ENCODE measurements at regions not wholly inside any gene's neighbourhood (a gene's known extent, or its start where the extent isn't known, plus 50 kb on each side); places are given as distances from the start of the nearest gene placed in this dataset.
A peak's percentile ranks its signal among the peaks of the same experiment; 100 is the strongest.
"Not testable (repeated sequence)": the region's sequence is repeated elsewhere in the genome, so short reads cannot be mapped to it uniquely, and the experiment has no call there.

DNA sequence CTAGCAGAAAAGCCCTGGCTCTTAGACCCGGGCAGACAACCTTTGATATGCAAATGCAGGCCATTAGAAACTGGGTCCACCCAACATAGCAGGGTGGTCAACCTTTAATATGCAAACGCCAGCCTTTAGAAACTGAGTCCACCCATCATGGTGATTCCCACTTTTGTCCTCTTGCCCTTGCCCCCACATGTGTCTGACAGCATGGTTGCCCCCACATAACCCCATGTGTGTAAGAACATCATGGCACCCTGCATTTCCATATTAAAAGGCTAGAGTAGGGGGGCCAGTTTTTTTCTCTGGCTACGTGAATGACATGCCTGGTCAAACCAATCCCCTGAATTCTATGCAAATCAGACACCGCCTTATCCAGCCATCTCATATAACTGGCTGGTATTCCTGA is 273.2 kb upstream of the PRDM9 start:
- DNase-seq: no peak

DNA sequence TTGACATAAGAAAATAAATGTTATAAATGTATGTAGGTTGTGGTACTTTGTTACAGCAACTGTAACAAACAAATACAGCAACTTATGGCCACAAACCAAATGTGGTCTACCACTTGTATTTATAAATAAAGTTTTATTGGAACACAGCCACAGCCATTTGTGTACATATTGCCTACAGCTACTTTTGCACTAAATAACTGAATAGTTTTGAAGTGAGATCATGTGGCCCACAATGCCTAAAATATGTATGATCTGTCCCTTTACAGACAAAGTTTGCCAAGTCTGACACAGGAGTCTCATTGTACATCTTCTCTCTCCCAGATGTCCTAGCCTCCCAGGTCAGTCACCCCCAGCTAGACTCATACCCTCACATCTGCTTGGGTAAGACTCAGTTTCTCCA is 283.6 kb upstream of the PRDM9 start:
- DNase-seq: no peak

DNA sequence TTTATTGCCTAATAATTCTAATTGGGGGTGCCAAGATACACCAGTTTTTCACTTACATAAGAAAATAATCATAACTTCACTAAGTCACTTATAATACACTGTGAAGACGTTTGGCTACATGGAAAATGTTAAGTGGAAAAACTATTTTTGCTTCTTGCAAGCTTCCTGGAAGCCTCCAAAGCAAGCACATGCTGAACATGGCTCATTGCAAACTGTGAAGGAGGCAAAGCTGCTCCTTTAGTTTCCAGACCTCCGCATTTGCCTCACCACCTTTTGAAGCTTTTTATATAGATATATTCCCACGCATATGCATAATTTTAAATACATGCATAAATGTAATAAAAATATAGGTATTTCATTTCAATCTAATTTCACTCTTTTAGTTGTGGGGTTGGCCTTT is 285.6 kb upstream of the PRDM9 start:
- no peak for DNase-seq

- DNase-seq: no peak
These were observed 290.2 kb upstream of the PRDM9 start for GRCh38 chr5:23217159-23217558.

DNA sequence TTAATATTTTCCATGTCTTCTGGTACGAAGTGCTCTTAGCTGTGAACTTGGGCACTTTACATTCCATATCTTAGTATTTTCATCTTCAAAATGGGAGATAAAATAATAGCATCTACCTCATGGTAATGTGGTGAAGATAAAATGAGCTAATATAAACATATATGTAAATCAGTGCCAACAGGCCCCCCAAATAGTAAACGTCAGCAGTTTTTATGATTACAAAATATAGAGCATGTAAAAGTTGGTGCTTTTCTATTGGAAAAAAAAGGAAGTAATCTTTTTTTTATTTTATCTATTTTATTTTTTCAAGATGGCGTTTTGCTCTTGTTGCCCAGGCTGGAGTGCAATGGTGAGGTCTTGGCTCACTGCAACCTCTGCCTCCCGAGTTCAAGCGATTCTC is 291.1 kb upstream of the PRDM9 start:
- DNase-seq: no peak

GRCh38 chr5:23208959-23209431 is 298.4 kb upstream of the PRDM9 start:
- peak; percentile 8 for DNase-seq

DNA sequence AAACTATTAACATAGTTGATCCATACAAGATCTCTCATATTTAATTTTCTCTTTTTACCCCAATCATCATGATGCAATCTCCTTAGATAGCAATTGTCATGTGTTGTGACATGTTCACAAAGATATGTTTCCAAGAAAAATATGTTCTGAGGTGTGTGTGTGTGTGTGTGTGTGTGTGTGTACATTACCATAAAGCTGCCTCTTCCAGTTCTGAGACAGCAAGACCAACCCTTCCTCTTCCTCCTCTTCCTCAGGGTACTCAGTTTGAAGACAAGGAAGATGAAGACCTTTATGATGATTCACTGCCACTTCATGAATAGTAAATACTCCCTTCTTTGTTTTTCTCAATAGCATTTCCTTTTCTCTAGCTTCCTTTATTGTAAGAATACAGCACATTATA is 303.3 kb upstream of the PRDM9 start:
- no peak for DNase-seq

DNA sequence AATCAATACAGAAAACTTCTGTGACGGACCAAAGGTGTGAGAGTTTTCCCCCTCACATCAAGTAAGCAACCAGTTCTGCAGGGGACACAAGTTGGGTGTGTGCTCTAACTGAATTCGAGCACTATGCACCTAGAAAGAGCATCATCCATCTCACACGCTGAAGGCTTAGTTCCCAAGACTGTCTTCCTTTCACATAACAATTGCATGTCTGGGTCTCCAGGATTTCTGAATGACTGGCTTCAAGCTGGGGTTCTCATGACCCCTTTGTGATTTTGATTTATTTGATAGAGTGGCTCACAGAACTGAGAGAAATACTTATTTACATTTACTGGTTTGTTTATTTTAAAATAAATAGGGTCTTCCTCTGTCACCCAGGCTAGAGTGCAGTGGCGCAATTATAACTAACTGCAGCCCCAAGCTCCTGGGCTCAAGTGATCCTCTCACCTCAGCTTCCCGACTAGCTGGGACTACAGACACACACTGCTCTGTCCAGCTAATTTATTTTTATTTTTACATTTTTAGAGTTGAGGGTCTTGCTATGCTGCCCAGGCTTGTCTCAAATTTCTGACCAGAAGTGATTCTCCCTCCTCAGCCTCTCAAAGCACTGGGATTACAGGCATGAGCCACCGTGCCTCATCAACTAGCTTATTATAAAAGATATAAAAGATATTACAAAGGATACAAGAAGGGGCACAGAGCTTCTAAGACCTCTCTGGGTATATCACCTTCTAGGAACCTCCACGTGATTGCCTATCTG is 316.7 kb upstream of the CDH12 start:
- no peak for DNase-seq

DNA sequence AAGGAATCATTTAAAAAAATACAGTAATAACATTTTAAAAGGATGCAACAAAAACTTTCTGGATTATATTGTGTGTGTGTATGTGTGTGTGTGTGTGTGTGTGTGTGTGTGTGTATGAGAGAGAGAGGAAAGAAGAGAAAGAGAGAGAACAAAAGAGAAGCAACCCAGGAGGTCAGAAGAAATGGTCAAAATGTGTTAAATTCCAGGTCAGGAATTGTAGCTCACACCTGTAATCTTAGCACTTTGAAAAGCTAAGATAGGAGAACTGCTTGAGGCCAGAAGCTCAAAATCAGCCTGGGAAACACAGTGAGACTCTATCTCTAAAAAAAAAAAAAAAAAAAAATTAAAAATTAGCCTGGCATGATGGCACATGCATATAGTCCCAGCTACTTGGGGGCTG is 311.8 kb upstream of the CDH12 start:
- no peak for DNase-seq

- DNase-seq: no peak
These were observed 305.0 kb upstream of the CDH12 start for GRCh38 chr5:23158179-23158578.

DNA sequence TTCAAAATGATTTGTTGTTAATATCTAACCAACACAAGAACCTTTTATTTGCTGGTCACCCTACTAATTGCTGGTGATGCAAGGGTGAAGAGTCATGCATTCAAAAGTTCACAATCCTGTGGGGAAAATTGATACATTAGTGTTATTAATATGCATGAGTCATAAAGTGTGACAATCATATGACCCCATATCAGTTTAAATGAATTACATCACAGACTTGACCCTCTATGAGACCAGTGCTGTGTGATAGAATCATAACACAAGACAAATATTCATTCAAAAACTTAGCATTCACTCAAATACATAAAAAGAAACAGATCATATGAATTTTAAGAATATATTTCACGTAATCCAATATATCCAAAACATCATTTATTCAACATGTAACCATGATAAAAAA is 304.6 kb upstream of the CDH12 start:
- DNase-seq: no peak

GRCh38 chr5:23157169-23157568 is 304.0 kb upstream of the CDH12 start:
- DNase-seq: no peak

DNA sequence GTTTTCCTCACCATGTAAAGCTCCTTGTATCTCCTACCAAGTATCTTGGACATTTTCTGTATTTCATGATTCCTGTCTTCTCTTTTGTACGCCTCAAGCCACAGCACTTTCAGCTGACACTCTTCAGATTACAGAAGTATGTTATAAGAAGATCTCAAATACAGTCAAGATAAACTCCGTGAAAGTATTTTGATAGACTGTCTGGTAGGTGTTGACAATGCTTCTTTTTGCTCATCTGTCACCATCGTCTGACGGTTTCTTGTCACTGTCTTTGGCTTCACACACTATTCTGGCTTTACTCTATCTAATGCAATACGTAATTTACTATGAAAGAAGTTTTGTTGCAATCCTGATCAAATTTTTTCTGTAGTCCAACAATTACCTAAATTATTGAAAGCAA is 294.5 kb upstream of the CDH12 start:
- DNase-seq: no peak

GRCh38 chr5:23146183-23146582 is 293.0 kb upstream of the CDH12 start:
- DNase-seq: no peak

DNA sequence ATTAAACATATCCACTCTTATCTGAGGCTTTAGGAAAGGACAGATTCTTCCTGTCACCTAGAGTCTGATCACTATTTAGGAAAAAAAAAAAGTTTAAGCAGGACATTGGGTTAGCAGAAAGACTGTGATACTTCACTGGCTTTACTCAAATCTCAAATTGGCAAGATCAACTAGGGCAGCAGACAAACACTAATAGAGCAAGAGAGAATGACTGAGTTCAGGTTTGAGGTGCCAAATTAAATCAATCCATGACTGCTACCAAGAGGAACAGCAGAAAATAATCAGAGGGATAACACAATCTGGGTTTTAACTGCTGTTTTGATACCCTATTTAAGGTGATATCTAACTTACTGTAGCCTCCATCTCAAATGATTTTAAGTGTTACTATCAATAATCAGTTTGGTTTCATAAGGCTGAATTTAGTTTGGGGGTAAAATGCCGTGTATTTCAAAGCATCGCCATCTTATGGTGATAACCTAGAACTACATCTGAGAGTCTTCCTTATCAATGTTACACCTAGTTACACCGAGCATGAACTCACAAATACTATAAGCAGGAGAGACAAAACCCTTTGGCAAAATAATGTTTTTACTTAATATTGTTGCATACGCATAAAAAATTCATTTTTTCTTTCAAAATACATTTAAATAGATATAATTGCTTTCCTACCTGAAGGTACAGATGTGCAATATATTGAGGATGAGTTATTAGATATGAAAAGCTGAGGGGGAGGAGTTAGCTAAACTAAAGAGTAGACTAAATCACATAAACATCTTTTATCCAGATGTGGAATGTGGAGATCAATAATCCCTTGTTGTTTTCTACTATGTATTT is 286.4 kb upstream of the CDH12 start:
- DNase-seq: no peak

DNA sequence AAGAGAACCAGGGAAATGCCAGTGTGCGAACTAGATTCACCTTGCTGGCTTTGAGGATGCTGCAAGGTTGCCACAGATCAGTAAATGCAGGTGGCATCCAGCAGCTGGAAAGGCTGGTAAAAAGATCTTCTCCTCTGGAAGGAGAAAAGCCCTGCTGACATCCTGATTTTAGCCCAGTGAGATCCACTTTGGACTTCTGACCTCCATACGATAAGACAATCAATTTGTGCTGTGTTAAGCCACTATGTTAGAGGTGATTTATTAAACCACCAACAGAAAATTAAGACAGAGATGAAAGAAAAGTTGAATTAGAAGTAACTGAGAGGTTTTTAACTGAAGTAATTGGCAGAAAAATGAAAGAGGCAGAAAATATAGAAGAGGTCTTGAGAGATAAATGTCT is 283.8 kb upstream of the CDH12 start:
- no peak for DNase-seq

DNA sequence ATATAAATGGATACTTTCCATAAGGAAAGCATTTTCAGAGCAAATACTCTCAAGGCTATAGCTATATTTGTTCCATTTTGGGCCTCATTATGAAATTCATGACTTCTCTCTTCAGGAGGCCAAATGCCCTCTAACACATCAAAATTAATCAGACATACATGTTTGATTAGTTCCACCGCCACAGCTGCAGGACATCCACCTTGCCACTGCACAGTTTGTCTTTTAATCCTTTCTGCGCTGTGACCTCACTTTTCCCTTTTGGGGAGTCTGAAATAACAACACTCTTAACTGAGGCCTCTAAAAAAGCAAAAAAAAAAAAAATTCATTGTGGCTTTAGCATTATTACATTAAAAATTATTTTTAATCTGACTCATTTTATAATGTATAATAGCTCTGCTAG is 279.1 kb upstream of the CDH12 start:
- no peak for DNase-seq

- no peak for DNase-seq
These were observed 259.1 kb upstream of the CDH12 start for GRCh38 chr5:23112237-23112636.

DNA sequence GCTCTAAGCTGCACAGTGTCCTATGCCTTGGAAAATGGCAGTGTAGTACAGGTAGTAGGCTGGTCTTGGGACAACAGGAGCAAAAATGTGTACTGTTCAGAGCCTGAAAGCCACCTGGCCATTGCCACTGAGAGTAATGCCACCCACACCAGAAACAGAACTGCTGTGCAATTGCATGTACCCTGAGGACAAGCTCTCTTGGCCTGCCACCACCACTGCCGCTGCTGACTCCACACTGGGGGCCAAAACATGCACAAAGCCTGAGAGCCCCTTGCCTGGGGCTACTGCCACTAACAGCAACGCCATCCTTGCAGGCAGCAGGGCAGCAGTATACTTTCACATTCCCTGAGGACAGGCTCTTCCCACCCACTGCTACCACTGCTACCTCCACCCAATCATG is 251.9 kb upstream of the CDH12 start:
- no peak for DNase-seq

DNA sequence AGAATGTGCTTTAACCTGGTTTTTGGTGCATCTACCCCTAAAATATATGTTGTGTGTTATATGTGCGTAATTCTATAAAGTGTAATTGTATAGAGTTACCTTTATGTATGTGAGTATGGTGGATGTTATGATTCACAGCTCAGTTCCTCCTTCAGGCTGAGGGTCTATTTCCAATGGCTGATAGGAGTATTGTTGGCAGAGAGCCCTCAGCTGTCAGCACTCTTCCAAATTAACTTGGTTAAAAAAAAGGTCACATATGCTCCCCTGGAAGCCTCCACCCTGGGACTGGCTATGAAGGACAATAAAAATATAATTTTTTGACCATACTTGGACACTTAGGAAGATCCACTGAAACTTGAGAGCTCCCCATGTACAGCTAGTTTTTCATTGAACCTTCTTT is 250.4 kb upstream of the CDH12 start:
- no peak for DNase-seq

DNA sequence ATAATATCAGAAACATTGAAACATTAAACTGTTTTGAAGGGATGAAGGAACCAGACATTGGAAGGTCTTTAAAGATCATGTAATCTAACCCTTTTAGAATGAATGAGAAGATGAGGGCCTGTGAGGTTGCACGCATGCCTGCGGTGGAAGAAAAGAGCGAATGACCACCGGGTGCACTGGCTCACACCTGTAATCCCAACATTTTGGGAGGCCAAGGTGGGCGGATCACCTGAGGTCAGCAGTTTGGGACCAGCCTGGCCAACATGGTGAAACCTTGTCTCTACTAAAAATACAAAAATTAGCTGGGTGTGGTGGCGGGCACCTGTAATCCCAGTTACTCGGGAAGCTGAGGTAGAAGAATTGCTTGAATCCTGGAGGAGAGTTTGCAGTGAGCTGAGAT is 242.3 kb upstream of the CDH12 start:
- not testable (repeated sequence) for DNase-seq

DNA sequence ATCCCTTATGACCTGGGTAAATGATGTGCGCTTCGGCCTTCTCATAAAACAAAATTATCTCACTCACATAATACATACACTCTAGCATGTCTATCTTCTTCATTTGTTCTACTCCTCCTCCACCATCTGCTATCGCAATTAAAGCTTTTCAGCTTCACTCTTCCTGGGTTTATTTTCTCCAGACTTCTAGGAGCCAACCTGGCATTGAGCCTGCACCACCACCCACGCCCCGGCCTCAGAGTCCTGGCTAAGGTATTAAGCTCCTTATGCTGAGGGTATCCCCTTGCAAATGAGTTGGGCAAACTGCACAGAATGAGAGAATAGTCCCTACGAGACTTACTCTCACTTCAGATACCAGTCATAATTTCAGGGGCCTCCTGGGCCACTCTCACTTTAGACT is 236.1 kb upstream of the CDH12 start:
- peak; percentile 27 for DNase-seq

DNA sequence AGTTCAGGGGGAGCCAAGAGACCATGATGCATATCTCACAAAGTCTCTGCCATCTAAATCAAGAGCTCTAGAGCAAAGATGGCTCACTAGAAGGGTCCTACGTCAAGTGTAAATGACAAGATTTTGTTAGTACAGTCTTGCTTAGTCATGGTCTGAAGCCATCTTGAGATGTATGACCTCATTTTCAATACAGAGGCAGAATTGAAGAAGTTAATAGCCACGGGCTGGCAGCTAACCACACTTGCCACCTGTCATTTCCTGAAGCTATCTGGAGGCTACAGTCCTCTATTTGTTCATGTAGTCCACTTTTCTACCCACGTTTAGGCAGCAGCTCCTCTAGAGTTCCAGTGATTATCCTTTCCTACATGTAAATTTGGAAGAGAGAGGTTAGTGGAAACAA is 231.7 kb upstream of the CDH12 start:
- no peak for DNase-seq

GRCh38 chr5:23072179-23072578 is 219.0 kb upstream of the CDH12 start:
- DNase-seq: no peak

All from hindlimb muscle (tissue), 1 donor.